ENCODE measurements at regions not wholly inside any gene's neighbourhood (a gene's known extent, or its start where the extent isn't known, plus 50 kb on each side); places are given as distances from the start of the nearest gene placed in this dataset.

GRCh38 chr5:56616454-56617160, 198.7 kb upstream of the MAP3K1 start:
- TF ChIP-seq, protein P1, sequence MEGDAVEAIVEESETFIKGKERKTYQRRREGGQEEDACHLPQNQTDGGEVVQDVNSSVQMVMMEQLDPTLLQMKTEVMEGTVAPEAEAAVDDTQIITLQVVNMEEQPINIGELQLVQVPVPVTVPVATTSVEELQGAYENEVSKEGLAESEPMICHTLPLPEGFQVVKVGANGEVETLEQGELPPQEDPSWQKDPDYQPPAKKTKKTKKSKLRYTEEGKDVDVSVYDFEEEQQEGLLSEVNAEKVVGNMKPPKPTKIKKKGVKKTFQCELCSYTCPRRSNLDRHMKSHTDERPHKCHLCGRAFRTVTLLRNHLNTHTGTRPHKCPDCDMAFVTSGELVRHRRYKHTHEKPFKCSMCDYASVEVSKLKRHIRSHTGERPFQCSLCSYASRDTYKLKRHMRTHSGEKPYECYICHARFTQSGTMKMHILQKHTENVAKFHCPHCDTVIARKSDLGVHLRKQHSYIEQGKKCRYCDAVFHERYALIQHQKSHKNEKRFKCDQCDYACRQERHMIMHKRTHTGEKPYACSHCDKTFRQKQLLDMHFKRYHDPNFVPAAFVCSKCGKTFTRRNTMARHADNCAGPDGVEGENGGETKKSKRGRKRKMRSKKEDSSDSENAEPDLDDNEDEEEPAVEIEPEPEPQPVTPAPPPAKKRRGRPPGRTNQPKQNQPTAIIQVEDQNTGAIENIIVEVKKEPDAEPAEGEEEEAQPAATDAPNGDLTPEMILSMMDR (optimal IDR thresholded peaks at IDR 0.05 in 1 of 3, IDR thresholded peaks at IDR 0.05 in 1 of 3, conservative IDR thresholded peaks at IDR 0.05 in 1 of 3; ENCODE audit: extremely low read depth in 1 of 3, insufficient read depth in 2 of 3, low read length in 3 of 3) = no peak
- TF ChIP-seq EZH2 (IDR thresholded peaks at IDR 0.05; ENCODE audit: low read length) = no peak
